CD4-positive, alpha-beta T cell treated with Interleukin-1 beta for 1 hour (primary cell): ENCODE measurements at regions not wholly inside any gene's neighbourhood (a gene's known extent, or its start where the extent isn't known, plus 50 kb on each side); places are given as distances from the start of the nearest gene placed in this dataset.

ENCODE experiments used
- DNase-seq, 2 donors: peaks; one replicate each; pipeline ENCODE4 v3.0.0-alpha.2; 2020 to 2022

- no peak for DNase-seq
Observed at GRCh38 chr16:73878611-73879010, 418.0 kb upstream of the PSMD7 start.

- no peak for DNase-seq
Observed at GRCh38 chr16:73877150-73877549, 419.5 kb upstream of the PSMD7 start.

GRCh38 chr16:73875996-73876690, 420.5 kb upstream of the PSMD7 start:
- DNase-seq = no peak

GRCh38 chr16:73874324-73874723, 422.3 kb upstream of the PSMD7 start:
- DNase-seq = no peak

DNA sequence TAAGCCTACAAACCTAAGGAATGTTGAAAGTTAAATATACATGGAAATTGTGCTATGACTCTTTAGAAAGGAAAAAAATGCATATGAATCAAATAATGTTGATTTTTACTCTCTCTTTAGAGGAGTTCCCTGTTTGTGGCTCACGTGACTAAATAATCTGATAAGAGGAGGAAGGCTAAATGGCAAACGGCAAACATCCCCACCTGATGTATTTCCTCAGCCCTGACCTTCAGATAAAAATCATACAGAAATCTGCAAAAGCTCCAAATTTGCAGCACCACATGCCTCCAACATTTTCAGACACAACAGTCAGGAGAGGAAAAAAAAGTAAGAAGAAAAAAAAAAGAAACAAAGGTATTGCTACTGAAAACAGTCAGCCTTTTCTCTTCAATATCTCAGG, 423.0 kb upstream of the PSMD7 start:
- DNase-seq = no peak

DNA sequence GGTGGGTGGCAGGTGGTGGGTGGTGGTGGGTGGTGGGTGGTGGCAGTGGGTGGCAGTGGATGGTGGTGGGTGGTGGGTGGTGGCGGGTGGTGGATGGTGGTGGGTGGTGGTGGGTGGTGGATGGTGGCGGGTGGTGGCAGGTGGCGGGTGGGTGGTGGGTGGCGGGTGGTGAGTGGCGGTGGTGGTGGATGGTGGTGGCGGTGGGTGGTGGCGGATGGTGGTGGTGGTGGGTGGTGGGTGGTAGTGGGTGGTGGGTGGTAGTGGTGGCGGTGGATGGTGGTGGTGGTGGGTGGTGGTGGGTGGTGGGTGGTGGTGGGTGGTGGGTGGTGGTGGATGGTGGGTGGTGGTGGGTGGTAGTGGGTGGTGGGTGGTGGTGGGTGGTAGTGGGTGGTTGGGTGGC, 423.8 kb upstream of the PSMD7 start:
- DNase-seq = no peak

DNA sequence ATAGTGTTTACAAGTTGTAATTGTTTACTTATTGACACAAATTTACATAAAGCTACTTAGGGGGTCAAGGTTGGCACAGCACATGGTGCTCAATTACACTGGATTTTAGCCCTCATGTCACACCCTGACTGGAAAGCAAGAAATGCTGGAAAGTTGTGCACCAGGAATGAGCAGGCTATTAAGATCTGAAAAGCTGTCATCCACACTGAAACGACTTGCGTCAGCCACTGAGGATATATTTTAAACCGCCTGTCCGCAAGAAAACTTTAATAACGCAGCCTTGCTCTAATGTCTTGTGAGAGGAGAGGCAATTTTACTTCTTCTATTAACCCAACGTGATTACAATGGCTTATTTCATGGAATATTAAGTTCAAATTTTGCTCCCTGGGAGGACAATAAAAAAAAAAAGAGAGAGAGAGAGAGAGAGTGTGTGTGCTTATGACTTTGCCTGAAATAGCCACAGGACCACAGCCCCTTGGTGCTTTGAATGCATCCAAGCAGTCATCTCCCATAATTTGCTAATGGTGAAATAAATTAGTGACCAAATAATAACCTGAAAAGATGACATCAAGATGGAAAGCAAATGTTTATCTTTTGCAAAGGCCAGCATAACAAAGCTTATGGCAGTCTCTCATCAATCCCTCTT, 425.4 kb upstream of the PSMD7 start:
- no peak for DNase-seq

GRCh38 chr16:73869126-73869525, 427.5 kb upstream of the PSMD7 start:
- DNase-seq = no peak

DNA sequence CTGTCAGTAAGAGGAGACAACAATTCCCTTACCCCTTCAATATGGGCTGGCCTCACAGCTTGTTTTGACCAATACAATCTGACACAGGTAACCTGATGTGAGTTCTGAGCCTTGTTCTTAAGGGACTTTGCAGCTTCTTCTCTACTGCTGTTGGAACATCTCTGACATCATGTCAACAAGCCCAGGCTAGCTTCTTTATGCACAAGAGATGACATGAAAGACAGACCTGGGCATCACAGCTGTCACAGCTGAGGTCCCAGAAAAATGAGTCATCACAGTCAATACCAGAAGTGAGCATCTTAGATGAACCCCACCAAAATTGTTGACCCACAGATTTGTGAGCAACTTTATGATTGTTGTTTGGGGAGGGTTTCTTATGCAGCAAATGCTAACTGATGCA, 431.7 kb upstream of the PSMD7 start:
- no peak for DNase-seq

GRCh38 chr16:73858326-73858725, 438.3 kb upstream of the PSMD7 start:
- DNase-seq = no peak

GRCh38 chr16:73853968-73854367, 442.6 kb upstream of the PSMD7 start:
- DNase-seq = no peak

GRCh38 chr16:73852561-73852960, 444.1 kb upstream of the PSMD7 start:
- no peak for DNase-seq

DNA sequence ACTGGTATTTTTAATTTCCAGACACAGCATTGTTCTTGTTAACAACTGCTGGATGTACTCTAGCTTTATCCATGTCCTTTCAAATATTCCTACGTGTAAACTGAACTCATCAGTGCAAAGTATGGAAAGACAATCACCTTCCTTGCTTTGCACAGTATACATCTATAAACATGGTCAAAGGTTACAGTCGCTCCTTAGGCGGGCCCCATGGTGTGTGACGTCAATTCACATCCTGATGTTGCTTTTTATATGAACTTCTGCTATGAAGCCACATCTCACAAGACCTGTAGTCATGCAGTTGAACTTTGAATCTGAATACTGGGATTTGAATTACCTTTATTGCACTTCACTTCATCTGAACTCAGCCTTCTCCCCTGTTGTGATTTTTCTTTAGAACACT, 447.6 kb upstream of the PSMD7 start:
- DNase-seq = no peak

- no peak for DNase-seq
Observed at GRCh38 chr16:73847090-73847489, 449.5 kb upstream of the PSMD7 start.

- no peak for DNase-seq
Observed at GRCh38 chr16:73846356-73846755, 450.3 kb upstream of the PSMD7 start.

GRCh38 chr16:73846007-73846330, 450.6 kb upstream of the PSMD7 start:
- DNase-seq = no peak

DNA sequence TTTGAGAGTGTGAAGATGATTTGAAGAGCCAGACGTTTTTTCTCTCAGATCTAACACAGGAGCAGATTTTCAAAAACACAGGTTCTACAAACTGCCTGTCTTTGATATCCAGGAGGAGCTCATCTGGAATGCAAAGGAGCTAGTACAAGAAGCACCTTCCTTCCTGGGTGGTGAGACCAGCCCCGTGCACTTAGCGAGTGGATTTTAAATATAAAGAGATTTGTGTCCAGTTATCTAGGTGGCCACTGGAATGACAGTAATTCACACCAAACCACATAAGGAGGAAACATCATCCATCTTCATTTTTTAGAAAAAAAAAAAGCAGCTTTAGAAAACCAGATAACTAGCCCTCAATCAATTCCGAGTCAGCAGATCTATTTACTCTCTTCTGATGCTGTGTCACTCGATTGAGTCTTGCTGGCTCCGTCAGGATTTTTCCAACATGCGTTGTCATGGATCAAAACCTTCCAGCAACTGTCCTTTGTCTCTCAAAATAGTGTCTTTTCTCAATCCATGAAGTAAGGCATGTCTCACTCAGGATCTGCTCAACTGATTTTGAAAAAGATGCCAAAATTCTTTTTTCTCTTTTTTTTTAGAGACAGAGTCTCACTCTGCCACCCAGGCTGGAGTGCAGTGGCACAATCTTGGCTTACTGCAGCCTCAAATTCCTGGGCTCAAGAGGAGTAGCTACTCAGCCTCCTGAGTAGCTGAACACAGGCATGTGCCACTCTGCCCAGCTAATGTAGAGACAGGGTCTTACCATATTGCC, 451.2 kb upstream of the PSMD7 start:
- DNase-seq = no peak

DNA sequence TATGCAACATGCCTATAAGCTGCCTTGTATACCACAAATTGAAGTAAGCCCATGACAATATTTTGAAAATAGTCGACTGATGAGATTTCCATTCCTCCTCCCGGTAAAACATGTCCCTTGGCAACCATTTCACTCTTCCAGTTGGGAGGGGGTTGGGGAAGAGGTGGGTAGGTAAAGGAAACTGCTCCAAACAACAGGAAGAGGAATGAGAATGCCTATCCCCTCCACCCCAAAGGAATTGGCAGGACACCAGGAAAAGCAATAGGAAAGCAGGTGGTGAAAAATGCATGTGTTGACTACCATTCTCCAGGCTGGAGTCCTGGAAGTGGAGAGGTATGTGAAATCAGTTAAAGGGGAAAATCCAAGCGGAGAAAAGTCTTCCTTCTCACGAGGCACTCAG, 455.9 kb upstream of the PSMD7 start:
- DNase-seq = no peak

DNA sequence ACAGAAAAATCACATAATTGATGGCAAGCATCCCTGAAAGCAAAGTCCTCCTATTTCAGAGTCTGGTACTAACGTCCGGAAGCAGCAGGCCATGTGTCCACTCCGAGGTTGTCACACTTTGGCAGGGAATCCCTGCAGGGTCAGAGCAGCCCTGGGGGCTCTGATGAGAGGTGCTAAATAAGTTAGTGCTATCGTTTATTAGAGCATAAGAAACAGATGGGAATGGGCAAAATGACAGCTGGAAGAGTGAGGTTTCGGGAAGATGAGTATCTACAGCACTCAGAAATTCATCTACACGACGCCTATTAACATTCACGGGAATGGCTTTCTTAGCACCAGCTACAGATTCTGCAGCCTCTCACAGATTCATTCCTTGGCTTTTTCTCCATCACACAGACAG, 465.4 kb upstream of the PSMD7 start:
- no peak for DNase-seq

- DNase-seq = no peak
Observed at GRCh38 chr16:73823205-73823849, 473.3 kb upstream of the PSMD7 start.

GRCh38 chr16:73817526-73818324, 478.9 kb upstream of the PSMD7 start:
- no peak for DNase-seq

DNA sequence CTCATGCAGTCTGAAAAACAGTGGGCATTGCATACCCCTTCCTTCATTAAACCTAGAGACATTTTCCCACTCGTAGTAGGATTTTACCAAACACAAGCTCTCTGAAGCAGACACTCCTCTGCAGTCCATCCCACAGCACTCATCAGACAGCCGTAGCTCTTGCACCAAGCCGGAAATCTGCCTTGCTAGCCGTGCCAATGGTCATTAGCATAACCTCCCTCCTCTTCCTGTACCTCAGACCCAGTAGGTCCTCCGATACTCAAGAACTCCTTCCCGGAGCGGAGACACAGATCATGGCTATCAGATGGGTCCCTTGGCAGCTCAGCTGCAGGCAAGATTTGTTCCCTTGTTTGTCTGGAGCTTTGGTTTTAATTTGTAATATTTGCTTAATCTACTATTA, 483.1 kb upstream of the PSMD7 start:
- no peak for DNase-seq

GRCh38 chr16:73804456-73804855, 492.2 kb upstream of the PSMD7 start:
- DNase-seq = no peak
